LNCaP clone FGC (cell line): ENCODE measurements at regions not wholly inside any gene's neighbourhood (a gene's known extent, or its start where the extent isn't known, plus 50 kb on each side); places are given as distances from the start of the nearest gene placed in this dataset.

ENCODE experiments used
- DNase-seq: peaks from one replicate; pipeline ENCODE4 v3.0.0-alpha.2; 2011; ENCODE audit warnings: low read depth
- H3K4me3 ChIP-seq: 2 replicates; pipeline ENCODE4 v1.5.1; 2011; ENCODE audit warnings: mild to moderate bottlenecking, low read depth, low read length, control low read depth
- CTCF ChIP-seq: IDR thresholded peaks from 2 replicates; pipeline ENCODE4 v1.5.1; 2012; ENCODE audit warnings: mild to moderate bottlenecking; ENCODE audit not compliant: control insufficient read depth, insufficient read depth; ENCODE audit errors: extremely low read depth

- no peak overlapping the region for H3K4me3 ChIP-seq
- TF ChIP-seq CTCF: no peak
- no peak for DNase-seq
Observed at GRCh38 chr4:55249476-55249875, 96.6 kb upstream of the SRD5A3 start.

GRCh38 chr4:55251342-55251741, 94.7 kb upstream of the SRD5A3 start:
- H3K4me3 ChIP-seq: no peak overlapping the region
- no peak for TF ChIP-seq CTCF
- DNase-seq: no peak

- H3K4me3 ChIP-seq: no peak overlapping the region
- DNase-seq: no peak
- no peak for TF ChIP-seq CTCF
Observed at GRCh38 chr4:55251896-55252295, 94.1 kb upstream of the SRD5A3 start.

GRCh38 chr4:55253948-55254593, 92.0 kb upstream of the SRD5A3 start:
- TF ChIP-seq CTCF: no peak
- no peak for DNase-seq
- no peak overlapping the region for H3K4me3 ChIP-seq

- TF ChIP-seq CTCF: no peak
- DNase-seq: no peak
- H3K4me3 ChIP-seq: no peak overlapping the region
Observed at GRCh38 chr4:55255179-55255578, 90.9 kb upstream of the SRD5A3 start.

- no peak for DNase-seq
- TF ChIP-seq CTCF: no peak
- no peak overlapping the region for H3K4me3 ChIP-seq
Observed at GRCh38 chr4:55256787-55257186, 89.3 kb upstream of the SRD5A3 start.
